LNCaP clone FGC (cell line): ENCODE measurements at regions not wholly inside any gene's neighbourhood (a gene's known extent, or its start where the extent isn't known, plus 50 kb on each side); places are given as distances from the start of the nearest gene placed in this dataset.

Experiments
- DNase-seq: peaks from one replicate; pipeline ENCODE4 v3.0.0-alpha.2; 2011; ENCODE audit warnings: low read depth
- H3K4me3 ChIP-seq: 2 replicates; pipeline ENCODE4 v1.5.1; 2011; ENCODE audit warnings: mild to moderate bottlenecking, low read depth, low read length, control low read depth
- CTCF ChIP-seq: IDR thresholded peaks from 2 replicates; pipeline ENCODE4 v1.5.1; 2012; ENCODE audit warnings: mild to moderate bottlenecking; ENCODE audit not compliant: control insufficient read depth, insufficient read depth; ENCODE audit errors: extremely low read depth

DNA sequence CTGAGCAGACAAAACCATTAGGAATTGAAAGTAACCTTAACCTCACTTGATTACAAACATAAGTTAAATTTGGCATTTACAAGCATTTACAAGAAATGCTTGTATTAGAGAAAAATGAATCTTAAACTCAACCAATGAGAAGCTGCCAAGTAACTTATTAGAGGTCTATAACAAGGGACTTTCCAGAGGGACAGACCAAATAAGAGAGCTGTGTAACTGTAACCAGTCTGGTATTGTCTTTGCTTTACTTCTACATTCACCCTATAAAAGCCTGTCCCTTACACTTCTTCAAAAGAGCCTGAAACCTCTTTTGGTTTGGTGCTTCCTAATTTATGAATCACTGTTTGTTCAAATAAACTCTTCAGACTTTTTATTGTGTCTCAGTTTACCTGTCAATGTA lies 450.0 kb upstream of the FAR2 start:
- no peak for DNase-seq
- TF ChIP-seq CTCF = no peak
- no peak overlapping the region for H3K4me3 ChIP-seq

GRCh38 chr12:28700161-28700560 lies 448.9 kb upstream of the FAR2 start:
- no peak overlapping the region for H3K4me3 ChIP-seq
- no peak for TF ChIP-seq CTCF

GRCh38 chr12:28704477-28705169 lies 444.5 kb upstream of the FAR2 start:
- DNase-seq = no peak
- H3K4me3 ChIP-seq = no peak overlapping the region
- no peak for TF ChIP-seq CTCF

More at GRCh38 chr12:28700161-28700560, 448.9 kb upstream of the FAR2 start:
- no peak for DNase-seq

DNA sequence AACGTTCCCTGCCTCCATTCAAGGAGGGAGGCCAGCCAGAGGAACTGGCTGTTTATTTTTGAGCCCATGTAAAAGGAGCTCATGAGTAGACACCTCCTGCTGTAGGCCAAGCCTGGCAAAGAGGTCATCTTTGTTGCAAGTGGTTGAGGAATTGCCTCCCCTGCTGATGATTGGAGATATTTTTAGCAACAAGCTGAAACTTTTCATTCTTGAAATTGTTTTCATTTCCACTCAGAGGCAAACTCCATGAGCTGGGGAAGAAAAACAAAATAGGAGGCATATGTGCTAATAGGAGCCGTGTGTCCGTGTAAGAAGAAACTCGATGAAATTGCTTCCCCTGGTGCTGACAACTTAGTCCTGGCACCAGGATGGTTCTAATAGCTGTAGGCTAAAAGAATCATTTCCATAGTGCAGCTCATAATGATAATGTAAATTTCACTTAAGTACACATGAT lies 440.1 kb upstream of the FAR2 start:
- TF ChIP-seq CTCF = no peak
- DNase-seq = no peak
- H3K4me3 ChIP-seq = no peak overlapping the region

DNA sequence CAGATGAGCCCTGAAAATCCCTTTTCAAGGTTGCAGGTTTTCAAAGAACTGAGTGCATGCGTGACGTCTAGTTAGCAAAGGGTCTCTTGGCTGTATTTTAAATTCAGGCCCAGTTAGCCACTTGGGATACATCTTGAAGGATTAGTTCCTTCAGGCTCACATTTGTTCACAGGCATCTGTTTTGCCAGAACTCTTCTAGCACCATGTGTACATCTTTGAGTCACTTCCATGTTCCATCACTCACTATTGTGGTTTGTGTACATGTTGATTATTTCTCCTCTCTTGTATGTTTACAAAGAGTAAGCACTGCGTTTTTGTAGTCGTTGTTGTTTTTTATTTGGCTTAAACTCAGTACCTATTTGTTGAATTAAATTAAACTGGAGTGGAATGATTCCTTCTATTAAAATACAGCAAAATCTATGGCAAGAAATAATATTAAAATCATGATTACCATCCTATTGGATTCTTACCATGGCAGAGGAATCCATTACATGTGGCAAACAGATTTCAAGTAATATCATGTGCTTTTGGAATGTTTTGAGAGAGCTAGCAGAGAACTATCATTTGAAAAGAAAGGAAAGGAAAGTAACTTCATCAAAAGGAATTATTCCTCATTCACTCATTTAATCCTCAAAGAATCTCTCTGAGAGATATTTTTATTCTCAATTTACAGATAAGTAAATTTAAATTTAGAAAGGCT lies 438.9 kb upstream of the FAR2 start:
- DNase-seq = no peak
- H3K4me3 ChIP-seq = no peak overlapping the region
- no peak for TF ChIP-seq CTCF

DNA sequence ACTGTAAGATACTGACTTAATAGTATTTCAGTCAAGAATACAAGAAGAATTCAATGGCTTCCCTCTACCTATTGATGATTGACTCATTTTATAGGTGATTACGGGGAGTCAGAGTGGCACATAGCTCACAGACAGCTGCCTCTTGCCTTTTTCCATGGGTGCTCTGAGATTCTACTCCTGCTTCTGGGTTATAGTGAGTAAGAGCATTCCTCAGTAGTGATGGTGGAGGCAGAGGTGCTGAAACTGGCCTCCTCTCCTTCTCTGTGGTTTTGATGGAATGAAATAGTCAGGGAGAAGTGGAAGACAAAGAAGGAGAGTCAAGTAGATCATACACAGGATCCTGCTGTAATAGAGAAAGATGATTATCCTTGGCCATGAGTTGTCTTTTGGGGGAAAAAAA lies 438.2 kb upstream of the FAR2 start:
- no peak overlapping the region for H3K4me3 ChIP-seq
- DNase-seq = no peak
- TF ChIP-seq CTCF = no peak
